GM12878 (cell line): ENCODE measurements at regions not wholly inside any gene's neighbourhood (a gene's known extent, or its start where the extent isn't known, plus 50 kb on each side); places are given as distances from the start of the nearest gene placed in this dataset.

Source experiments
- CBX5 ChIP-seq: sonication (generic); IDR thresholded peaks from 2 replicates; pipeline ENCODE4 v1.6.1; 2016; ENCODE audit warnings: low read depth, moderate library complexity, mild to moderate bottlenecking, inconsistent platforms
- CREM ChIP-seq: IDR thresholded peaks from 2 replicates; pipeline ENCODE4 v1.6.1; 2014; ENCODE audit warnings: antibody characterized with exemption, low read depth
- EZH2 ChIP-seq: IDR thresholded peaks from 2 replicates; pipeline ENCODE4 v1.6.1; 2012; ENCODE audit warnings: low read depth, mild to moderate bottlenecking, control low read depth, inconsistent platforms, low read length, borderline replicate concordance; ENCODE audit not compliant: control insufficient read depth
- FOXM1 ChIP-seq: IDR thresholded peaks from 2 replicates; pipeline ENCODE4 v1.6.1; 2012; ENCODE audit warnings: low read depth, mild to moderate bottlenecking, inconsistent platforms, low read length, moderate library complexity
- POLR2AphosphoS5 ChIP-seq: IDR thresholded peaks from 2 replicates; pipeline ENCODE4 v1.6.1; 2011; ENCODE audit warnings: mild to moderate bottlenecking, low read length, inconsistent platforms
- YY1 ChIP-seq: IDR thresholded peaks from 2 replicates; pipeline ENCODE4 v1.6.1; 2011; ENCODE audit warnings: low read depth, mild to moderate bottlenecking, low read length
- TF ChIP-seq, protein P1 (sequence below), 3 experiments: IDR thresholded peaks in 2 of 3; conservative IDR thresholded peaks in 1 of 3; 2 replicates each; pipeline ENCODE4 v1.5.1; 2011; ENCODE audit warnings: low read depth in 3 of 3, low read length in 3 of 3, mild to moderate bottlenecking in 3 of 3, control low read depth in 2 of 3, moderate library complexity in 2 of 3, inconsistent platforms in 1 of 3, mixed read lengths in 1 of 3; ENCODE audit not compliant: control insufficient read depth in 2 of 3, insufficient read depth in 1 of 3; ENCODE audit errors: extremely low read depth in 1 of 3

DNA sequence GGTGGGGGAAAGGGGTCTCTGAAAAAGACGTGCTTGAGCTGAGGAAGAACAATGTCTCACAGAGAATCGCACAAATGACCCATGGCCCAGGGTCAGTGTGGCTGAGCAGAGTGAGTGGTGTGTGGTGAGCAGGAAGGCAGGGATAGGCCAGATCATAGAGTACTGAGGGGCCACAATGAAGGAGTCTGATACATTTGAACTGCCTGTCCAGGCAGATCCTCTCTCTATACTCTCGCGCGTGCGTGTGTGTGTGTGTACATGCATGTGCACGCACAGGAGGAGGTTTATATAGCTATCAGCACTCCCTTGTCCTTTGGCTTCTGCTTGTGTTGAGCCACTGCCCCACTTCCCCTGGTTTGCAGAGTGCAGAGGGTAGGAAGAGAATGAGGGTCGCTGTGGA lies 294.0 kb downstream of the ZNF608 start:
- TF ChIP-seq CBX5 (no peak), FOXM1 (no peak), CREM (no peak), EZH2 (no peak), POLR2AphosphoS5 (no peak), YY1 (no peak)
- TF ChIP-seq, protein P1, sequence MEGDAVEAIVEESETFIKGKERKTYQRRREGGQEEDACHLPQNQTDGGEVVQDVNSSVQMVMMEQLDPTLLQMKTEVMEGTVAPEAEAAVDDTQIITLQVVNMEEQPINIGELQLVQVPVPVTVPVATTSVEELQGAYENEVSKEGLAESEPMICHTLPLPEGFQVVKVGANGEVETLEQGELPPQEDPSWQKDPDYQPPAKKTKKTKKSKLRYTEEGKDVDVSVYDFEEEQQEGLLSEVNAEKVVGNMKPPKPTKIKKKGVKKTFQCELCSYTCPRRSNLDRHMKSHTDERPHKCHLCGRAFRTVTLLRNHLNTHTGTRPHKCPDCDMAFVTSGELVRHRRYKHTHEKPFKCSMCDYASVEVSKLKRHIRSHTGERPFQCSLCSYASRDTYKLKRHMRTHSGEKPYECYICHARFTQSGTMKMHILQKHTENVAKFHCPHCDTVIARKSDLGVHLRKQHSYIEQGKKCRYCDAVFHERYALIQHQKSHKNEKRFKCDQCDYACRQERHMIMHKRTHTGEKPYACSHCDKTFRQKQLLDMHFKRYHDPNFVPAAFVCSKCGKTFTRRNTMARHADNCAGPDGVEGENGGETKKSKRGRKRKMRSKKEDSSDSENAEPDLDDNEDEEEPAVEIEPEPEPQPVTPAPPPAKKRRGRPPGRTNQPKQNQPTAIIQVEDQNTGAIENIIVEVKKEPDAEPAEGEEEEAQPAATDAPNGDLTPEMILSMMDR (IDR thresholded peaks at IDR 0.05 in 2 of 3, conservative IDR thresholded peaks at IDR 0.05 in 1 of 3; ENCODE audit: control insufficient read depth in 2 of 3, extremely low read depth in 1 of 3, insufficient read depth in 1 of 3, low read depth in 3 of 3, low read length in 3 of 3): no peak
